Tibial nerve (tissue), 4 donors: ENCODE measurements at regions not wholly inside any gene's neighbourhood (a gene's known extent, or its start where the extent isn't known, plus 50 kb on each side); places are given as distances from the start of the nearest gene placed in this dataset.

Source experiments
- EP300 ChIP-seq, 2 donors: sonication (generic); formaldehyde crosslinking; IDR thresholded peaks; one replicate each; pipeline ENCODE4 v1.6.1; 2017; ENCODE audit warnings: antibody characterized with exemption in 2 of 2, mild to moderate bottlenecking in 1 of 2
- POLR2A ChIP-seq, 2 donors: fragments of 450-650 bp; IDR thresholded peaks; one replicate each; pipeline ENCODE4 v1.6.1; 2017; ENCODE audit warnings: antibody characterized with exemption in 2 of 2, mild to moderate bottlenecking in 2 of 2, moderate library complexity in 2 of 2
- TF ChIP-seq, protein P1 (sequence below), 5 experiments: fragments of 200-600 bp in 3 of 5; fragments of 450-650 bp in 2 of 5; sonication (generic) in 3 of 5; IDR thresholded peaks; one replicate each; pipeline ENCODE4 v1.5.1; 2016 to 2019; ENCODE audit warnings: antibody characterized with exemption in 5 of 5, mild to moderate bottlenecking in 3 of 5, moderate library complexity in 2 of 5

DNA sequence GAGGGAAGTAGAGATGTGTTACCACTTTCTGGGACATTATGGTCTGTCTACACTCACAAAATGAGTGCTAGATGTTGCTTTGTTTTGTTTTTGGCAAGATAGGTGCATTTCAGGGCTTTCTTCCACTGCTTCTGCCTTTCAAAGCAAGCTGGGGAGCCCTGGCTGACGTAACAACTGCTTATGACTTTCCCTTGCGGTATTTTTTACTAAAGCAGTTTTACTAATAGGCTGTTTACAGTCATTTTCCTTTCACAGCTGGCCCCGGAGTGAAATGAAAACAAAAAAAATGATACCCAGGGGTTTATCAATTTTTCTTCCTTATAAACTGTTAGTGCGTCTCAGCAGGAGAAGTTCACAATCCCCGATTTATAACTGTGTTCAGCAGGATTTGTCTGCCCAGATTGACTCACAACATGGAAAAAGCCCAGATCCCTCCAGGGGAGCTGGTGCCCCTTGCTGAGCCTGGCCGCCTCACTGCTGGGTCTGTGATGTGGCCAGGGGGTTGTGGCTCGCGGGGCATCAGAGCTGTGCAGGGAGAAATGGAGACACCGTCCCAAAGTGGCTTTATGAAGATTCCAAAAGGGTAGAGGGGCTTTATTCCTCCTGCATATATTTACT, 184.4 kb upstream of the HS3ST3A1 start:
- TF ChIP-seq, protein P1, sequence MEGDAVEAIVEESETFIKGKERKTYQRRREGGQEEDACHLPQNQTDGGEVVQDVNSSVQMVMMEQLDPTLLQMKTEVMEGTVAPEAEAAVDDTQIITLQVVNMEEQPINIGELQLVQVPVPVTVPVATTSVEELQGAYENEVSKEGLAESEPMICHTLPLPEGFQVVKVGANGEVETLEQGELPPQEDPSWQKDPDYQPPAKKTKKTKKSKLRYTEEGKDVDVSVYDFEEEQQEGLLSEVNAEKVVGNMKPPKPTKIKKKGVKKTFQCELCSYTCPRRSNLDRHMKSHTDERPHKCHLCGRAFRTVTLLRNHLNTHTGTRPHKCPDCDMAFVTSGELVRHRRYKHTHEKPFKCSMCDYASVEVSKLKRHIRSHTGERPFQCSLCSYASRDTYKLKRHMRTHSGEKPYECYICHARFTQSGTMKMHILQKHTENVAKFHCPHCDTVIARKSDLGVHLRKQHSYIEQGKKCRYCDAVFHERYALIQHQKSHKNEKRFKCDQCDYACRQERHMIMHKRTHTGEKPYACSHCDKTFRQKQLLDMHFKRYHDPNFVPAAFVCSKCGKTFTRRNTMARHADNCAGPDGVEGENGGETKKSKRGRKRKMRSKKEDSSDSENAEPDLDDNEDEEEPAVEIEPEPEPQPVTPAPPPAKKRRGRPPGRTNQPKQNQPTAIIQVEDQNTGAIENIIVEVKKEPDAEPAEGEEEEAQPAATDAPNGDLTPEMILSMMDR (IDR thresholded peaks at IDR 0.05): no peak
- no peak for TF ChIP-seq POLR2A (IDR thresholded peaks at IDR 0.05)
- no peak for TF ChIP-seq EP300 (IDR thresholded peaks at IDR 0.05)
